ENCODE measurements at regions not wholly inside any gene's neighbourhood (a gene's known extent, or its start where the extent isn't known, plus 50 kb on each side); places are given as distances from the start of the nearest gene placed in this dataset.

- TF ChIP-seq SIN3A (IDR thresholded peaks at IDR 0.05; ENCODE audit: borderline replicate concordance, insufficient read depth, low read length) (no peak), FOXP2 (optimal IDR thresholded peaks at IDR 0.05; ENCODE audit: borderline replicate concordance, extremely low read depth, extremely low read length, insufficient read depth) (no peak), REST (IDR thresholded peaks at IDR 0.05; ENCODE audit: insufficient read depth in 1 of 2, low read depth in 2 of 2, low read length in 2 of 2) (no peak)
Measured at GRCh38 chr1:194802572-194802971, 1616.2 kb upstream of the B3GALT2 start.

GRCh38 chr1:194795917-194796593 is 1609.6 kb upstream of the B3GALT2 start:
- TF ChIP-seq TAF1 (IDR thresholded peaks at IDR 0.05; ENCODE audit: borderline replicate concordance, insufficient read depth, low read length): no peak
- TF ChIP-seq POLR2AphosphoS5 (IDR thresholded peaks at IDR 0.05; ENCODE audit: low read depth, low read length): no peak

- TF ChIP-seq TAF1 (IDR thresholded peaks at IDR 0.05; ENCODE audit: borderline replicate concordance, insufficient read depth, low read length) (no peak), SIN3A (IDR thresholded peaks at IDR 0.05; ENCODE audit: borderline replicate concordance, insufficient read depth, low read length) (no peak), FOXP2 (optimal IDR thresholded peaks at IDR 0.05; ENCODE audit: borderline replicate concordance, extremely low read depth, extremely low read length, insufficient read depth) (no peak), POLR2AphosphoS5 (IDR thresholded peaks at IDR 0.05; ENCODE audit: low read depth, low read length) (no peak), REST (IDR thresholded peaks at IDR 0.05; ENCODE audit: insufficient read depth in 1 of 2, low read depth in 2 of 2, low read length in 2 of 2) (no peak)
Measured at GRCh38 chr1:194787001-194787400, 1600.6 kb upstream of the B3GALT2 start.

- TF ChIP-seq POLR2AphosphoS5 (IDR thresholded peaks at IDR 0.05; ENCODE audit: low read depth, low read length): no peak
Measured at GRCh38 chr1:194786027-194786426, 1599.6 kb upstream of the B3GALT2 start.

- TF ChIP-seq REST (IDR thresholded peaks at IDR 0.05; ENCODE audit: insufficient read depth in 1 of 2, low read depth in 2 of 2, low read length in 2 of 2) (no peak), SIN3A (IDR thresholded peaks at IDR 0.05; ENCODE audit: borderline replicate concordance, insufficient read depth, low read length) (no peak), TAF1 (IDR thresholded peaks at IDR 0.05; ENCODE audit: borderline replicate concordance, insufficient read depth, low read length) (no peak), FOXP2 (optimal IDR thresholded peaks at IDR 0.05; ENCODE audit: borderline replicate concordance, extremely low read depth, extremely low read length, insufficient read depth) (no peak), POLR2AphosphoS5 (IDR thresholded peaks at IDR 0.05; ENCODE audit: low read depth, low read length) (no peak)
Measured at GRCh38 chr1:194776657-194777056, 1590.2 kb upstream of the B3GALT2 start.

- TF ChIP-seq FOXP2 (optimal IDR thresholded peaks at IDR 0.05; ENCODE audit: borderline replicate concordance, extremely low read depth, extremely low read length, insufficient read depth): no peak
- TF ChIP-seq REST (IDR thresholded peaks at IDR 0.05; ENCODE audit: insufficient read depth in 1 of 2, low read depth in 2 of 2, low read length in 2 of 2): no peak
- no peak for TF ChIP-seq SIN3A (IDR thresholded peaks at IDR 0.05; ENCODE audit: borderline replicate concordance, insufficient read depth, low read length)
- TF ChIP-seq POLR2AphosphoS5 (IDR thresholded peaks at IDR 0.05; ENCODE audit: low read depth, low read length): no peak
- no peak for TF ChIP-seq TAF1 (IDR thresholded peaks at IDR 0.05; ENCODE audit: borderline replicate concordance, insufficient read depth, low read length)
Measured at GRCh38 chr1:194774535-194774934, 1588.1 kb upstream of the B3GALT2 start.
